Hepatocyte (in vitro differentiated cells): ENCODE measurements at regions not wholly inside any gene's neighbourhood (a gene's known extent, or its start where the extent isn't known, plus 50 kb on each side); places are given as distances from the start of the nearest gene placed in this dataset.

ENCODE experiments used
- CTCF ChIP-seq: fragments of 200-600 bp; sonication (generic); IDR thresholded peaks from 2 replicates; pipeline ENCODE4 v1.5.1; 2016; ENCODE audit warnings: antibody characterized with exemption, mild to moderate bottlenecking; ENCODE audit not compliant: poor library complexity
- EZH2phosphoT487 ChIP-seq: fragments of 200-600 bp; sonication (generic); IDR thresholded peaks from one replicate; pipeline ENCODE4 v1.6.1; 2018; ENCODE audit warnings: antibody characterized with exemption, mild to moderate bottlenecking, low read depth, moderate library complexity; ENCODE audit not compliant: unreplicated experiment, severe bottlenecking

GRCh38 chr3:35045118-35045517 is 594.2 kb upstream of the ARPP21 start:
- no peak for TF ChIP-seq CTCF
- no peak for TF ChIP-seq EZH2phosphoT487
